Gastrocnemius medialis (tissue), 4 donors: ENCODE measurements at regions not wholly inside any gene's neighbourhood (a gene's known extent, or its start where the extent isn't known, plus 50 kb on each side); places are given as distances from the start of the nearest gene placed in this dataset.

Experiments used
- ATAC-seq, 2 donors: fragments of 150-250 bp; one replicate each; pipeline ENCODE4 v1.9.1; 2016
- DNase-seq, 2 donors: peaks; one replicate each; pipeline ENCODE4 v3.0.0-alpha.2; 2019
- H3K27ac ChIP-seq, 4 donors: fragments of 200-600 bp; sonication (generic); 1 replicate in 1 of 4; 2 replicates in 3 of 4; pipeline ENCODE4 v1.5.1; 2016 to 2018; ENCODE audit warnings: mild to moderate bottlenecking in 2 of 4, moderate library complexity in 1 of 4
- H3K27me3 ChIP-seq, 3 donors: fragments of 200-600 bp; sonication (generic) in 2 of 3; 1 replicate in 1 of 3; 2 replicates in 2 of 3; pipeline versions ENCODE4 v1.5.1 to v1.6.0; 2016 to 2019; ENCODE audit warnings: mild to moderate bottlenecking in 1 of 3, moderate library complexity in 1 of 3
- H3K36me3 ChIP-seq, 2 donors: fragments of 200-600 bp; sonication (generic) in 1 of 2; one replicate each; pipeline ENCODE4 v1.5.1; 2017 to 2018
- H3K4me1 ChIP-seq, 2 donors: fragments of 200-600 bp; sonication (generic) in 1 of 2; one replicate each; pipeline ENCODE4 v1.5.1; 2016 to 2017; ENCODE audit warnings: mild to moderate bottlenecking in 2 of 2
- H3K4me3 ChIP-seq, 4 donors: fragments of 200-600 bp; sonication (generic) in 3 of 4; 1 replicate in 1 of 4; 2 replicates in 3 of 4; pipeline ENCODE4 v1.5.1; 2016 to 2019; ENCODE audit warnings: mild to moderate bottlenecking in 2 of 4
- H3K9me3 ChIP-seq, 3 donors: fragments of 200-600 bp; sonication (generic) in 2 of 3; 1 replicate in 1 of 3; 2 replicates in 2 of 3; pipeline ENCODE4 v1.5.1; 2016 to 2019
- POLR2A ChIP-seq, 2 donors: fragments of 450-650 bp; IDR thresholded peaks; one replicate each; pipeline ENCODE4 v1.6.1; 2017; ENCODE audit warnings: antibody characterized with exemption in 2 of 2, mild to moderate bottlenecking in 2 of 2, moderate library complexity in 2 of 2
- in situ Hi-C, 4 donors: fragments of 200-750 bp; cut with MboI; loops; one replicate each; pipeline versions ENCODE4 v1.15.0 to v1.8.0; 2017; ENCODE audit warnings: low sequenced_read_pairs in 4 of 4
- intact Hi-C: fragments of 100-400 bp; cut with DNase I; formaldehyde crosslinking; loops from one replicate; pipeline ENCODE4 v1.15.1; 2023; ENCODE audit warnings: low total_unique reads
- TF ChIP-seq, protein P1 (sequence below), 5 experiments: fragments of 450-650 bp in 3 of 5; fragments of 200-600 bp in 2 of 5; sonication (generic) in 2 of 5; IDR thresholded peaks in 4 of 5; conservative IDR thresholded peaks in 1 of 5; 1 replicate in 4 of 5; 2 replicates in 1 of 5; pipeline ENCODE4 v1.5.1; 2016 to 2019; ENCODE audit warnings: antibody characterized with exemption in 5 of 5, mild to moderate bottlenecking in 3 of 5, moderate library complexity in 3 of 5

DNA sequence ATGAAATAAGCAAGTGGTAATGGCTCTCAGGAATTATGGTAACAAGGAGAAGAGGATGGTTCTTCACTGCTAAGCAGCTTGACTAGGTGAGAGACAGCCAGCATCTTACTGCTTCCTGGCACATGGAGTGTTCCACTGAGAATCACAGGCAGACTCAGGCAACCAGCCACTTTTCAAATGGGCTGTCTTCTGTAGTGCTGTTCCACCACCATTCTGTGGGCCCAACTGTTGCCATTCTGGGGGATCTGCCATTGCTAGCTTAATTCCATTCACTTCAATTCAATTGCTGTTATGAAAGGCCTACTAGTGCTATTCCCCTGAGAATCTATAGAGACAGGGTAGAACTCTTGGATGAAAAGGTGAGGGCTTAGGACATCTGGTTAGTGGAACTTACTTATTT lies 341.9 kb downstream of the KCNRG start:
- no peaks in the 10 kb centered on the region for H3K27me3 ChIP-seq
- no peaks in the 10 kb centered on the region for H3K9me3 ChIP-seq
- no peak for ATAC-seq
- H3K4me1 ChIP-seq = peaks cover 15% of the 10 kb centered on the region in 2 donors
- H3K4me3 ChIP-seq = no peak overlapping the region
- TF ChIP-seq, protein P1, sequence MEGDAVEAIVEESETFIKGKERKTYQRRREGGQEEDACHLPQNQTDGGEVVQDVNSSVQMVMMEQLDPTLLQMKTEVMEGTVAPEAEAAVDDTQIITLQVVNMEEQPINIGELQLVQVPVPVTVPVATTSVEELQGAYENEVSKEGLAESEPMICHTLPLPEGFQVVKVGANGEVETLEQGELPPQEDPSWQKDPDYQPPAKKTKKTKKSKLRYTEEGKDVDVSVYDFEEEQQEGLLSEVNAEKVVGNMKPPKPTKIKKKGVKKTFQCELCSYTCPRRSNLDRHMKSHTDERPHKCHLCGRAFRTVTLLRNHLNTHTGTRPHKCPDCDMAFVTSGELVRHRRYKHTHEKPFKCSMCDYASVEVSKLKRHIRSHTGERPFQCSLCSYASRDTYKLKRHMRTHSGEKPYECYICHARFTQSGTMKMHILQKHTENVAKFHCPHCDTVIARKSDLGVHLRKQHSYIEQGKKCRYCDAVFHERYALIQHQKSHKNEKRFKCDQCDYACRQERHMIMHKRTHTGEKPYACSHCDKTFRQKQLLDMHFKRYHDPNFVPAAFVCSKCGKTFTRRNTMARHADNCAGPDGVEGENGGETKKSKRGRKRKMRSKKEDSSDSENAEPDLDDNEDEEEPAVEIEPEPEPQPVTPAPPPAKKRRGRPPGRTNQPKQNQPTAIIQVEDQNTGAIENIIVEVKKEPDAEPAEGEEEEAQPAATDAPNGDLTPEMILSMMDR (IDR thresholded peaks at IDR 0.05 in 4 of 5, conservative IDR thresholded peaks at IDR 0.05 in 1 of 5) = no peak
- no peak for TF ChIP-seq POLR2A (IDR thresholded peaks at IDR 0.05)
- H3K36me3 ChIP-seq = no peaks in the 10 kb centered on the region
- in situ Hi-C loops = no loop called here
- no peak for DNase-seq
- no peak overlapping the region for H3K27ac ChIP-seq
- intact Hi-C loops = no loop called here

DNA sequence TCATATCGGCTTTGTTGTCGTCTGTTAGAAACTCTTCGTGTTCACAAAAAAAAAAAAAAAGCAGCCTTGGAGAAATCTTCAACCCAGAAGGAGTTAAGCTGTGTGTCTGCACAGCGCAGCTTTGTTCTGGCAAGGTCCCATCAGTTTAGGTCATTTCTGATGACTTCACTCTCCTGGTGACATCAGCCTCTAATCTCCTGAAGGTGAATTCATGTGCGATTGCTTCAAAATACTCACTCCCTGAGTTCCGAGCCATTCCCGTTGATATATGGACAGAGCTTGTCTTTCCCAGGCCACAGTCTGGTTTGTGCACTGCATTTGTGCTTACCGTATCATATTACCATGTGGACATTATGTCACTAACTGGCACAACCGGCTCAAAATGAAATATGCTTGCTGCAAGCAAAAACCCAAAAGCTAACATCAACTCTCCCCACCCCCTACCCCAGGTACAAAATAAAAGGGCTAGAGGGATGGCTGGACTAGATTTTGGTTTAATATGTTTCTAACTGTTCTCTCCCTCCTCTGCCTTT lies 342.4 kb downstream of the KCNRG start:
- ATAC-seq = peak; percentile 45 to 69
- Histone ChIP-seq H3K36me3 (no peaks in the 10 kb centered on the region), H3K27ac (peak overlapping the region in 3 of 4 donors; percentile 1 to 58 (median 7)), H3K4me3 (no peak overlapping the region), H3K27me3 (no peaks in the 10 kb centered on the region), H3K9me3 (no peaks in the 10 kb centered on the region), H3K4me1 (peaks cover 15% of the 10 kb centered on the region in 2 donors)
- intact Hi-C loops (no loop called here), in situ Hi-C loops (no loop called here)
- DNase-seq = no peak
- TF ChIP-seq, protein P1 (IDR thresholded peaks at IDR 0.05 in 4 of 5, conservative IDR thresholded peaks at IDR 0.05 in 1 of 5) = no peak

DNA sequence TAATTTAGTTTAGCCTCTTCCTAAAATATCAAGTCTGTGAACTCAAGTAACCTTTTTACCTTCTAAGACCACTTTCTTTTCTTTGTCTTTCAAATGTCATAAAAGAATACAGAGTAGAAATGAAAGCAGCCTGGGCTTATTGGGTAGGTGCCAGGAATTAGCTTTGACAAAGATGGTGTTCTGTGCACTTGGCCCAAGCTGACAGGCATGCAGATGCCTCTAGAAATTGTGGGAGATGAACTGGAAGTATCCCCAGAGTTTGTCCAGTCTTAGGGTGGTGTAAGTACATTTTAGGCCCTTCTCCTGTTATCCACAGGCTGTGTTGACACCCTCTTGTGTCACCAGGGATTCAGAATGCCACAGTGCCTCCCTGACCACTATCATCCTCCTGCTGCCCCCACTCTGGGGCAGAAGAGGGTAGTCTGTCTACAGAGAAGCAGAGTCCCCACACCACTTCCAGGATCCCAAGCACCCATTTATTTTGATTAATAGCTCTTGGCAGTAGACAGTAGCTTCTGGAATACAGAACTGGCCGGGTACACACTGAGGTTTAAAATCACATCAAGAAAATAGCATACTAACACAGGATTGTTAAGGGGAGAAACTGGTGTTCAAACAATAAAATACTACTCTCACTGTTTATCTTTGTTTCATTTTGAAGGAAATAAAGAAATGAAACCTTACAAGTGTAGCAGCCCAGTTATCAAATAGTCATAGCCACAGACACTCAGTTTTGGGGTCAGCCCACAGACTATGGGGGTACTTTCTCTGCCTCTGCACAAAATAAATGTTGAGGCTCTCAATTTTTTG lies 343.2 kb downstream of the KCNRG start:
- H3K27me3 ChIP-seq = no peaks in the 10 kb centered on the region
- ATAC-seq (no peak), DNase-seq (no peak)
- peak overlapping the region in 2 of 4 donors; percentile 7 to 8 for H3K27ac ChIP-seq
- H3K4me1 ChIP-seq = peaks cover 15% of the 10 kb centered on the region in 2 donors
- TF ChIP-seq POLR2A (IDR thresholded peaks at IDR 0.05) = no peak
- TF ChIP-seq, protein P1 (IDR thresholded peaks at IDR 0.05 in 4 of 5, conservative IDR thresholded peaks at IDR 0.05 in 1 of 5) = no peak
- H3K9me3 ChIP-seq = no peaks in the 10 kb centered on the region
- H3K4me3 ChIP-seq = no peak overlapping the region
- H3K36me3 ChIP-seq = no peaks in the 10 kb centered on the region
- in situ Hi-C loops (no loop called here), intact Hi-C loops (no loop called here)

DNA sequence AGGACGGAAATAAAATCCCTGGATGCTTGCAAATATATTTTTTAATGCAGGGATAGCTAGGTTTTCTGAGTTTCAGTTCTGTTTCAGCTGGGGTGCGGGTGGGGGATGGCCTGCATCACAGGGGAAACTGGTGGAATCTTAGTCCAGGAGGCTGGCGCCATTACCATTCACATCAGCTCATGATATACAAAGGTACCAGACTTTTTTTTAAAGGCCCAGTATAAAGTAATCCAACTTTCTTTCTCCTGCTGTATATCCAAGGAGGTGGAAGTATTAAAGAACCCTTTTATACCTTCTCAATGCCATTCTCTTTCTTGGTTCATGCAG lies 343.8 kb downstream of the KCNRG start:
- Histone ChIP-seq H3K27ac (no peak overlapping the region), H3K36me3 (no peaks in the 10 kb centered on the region)

More for the DNA sequence above, 343.8 kb downstream of the KCNRG start:
- TF ChIP-seq, protein P1 (IDR thresholded peaks at IDR 0.05 in 4 of 5, conservative IDR thresholded peaks at IDR 0.05 in 1 of 5) = no peak
- no peak for TF ChIP-seq POLR2A (IDR thresholded peaks at IDR 0.05)
- Histone ChIP-seq H3K27me3 (no peaks in the 10 kb centered on the region), H3K9me3 (no peaks in the 10 kb centered on the region), H3K4me1 (peaks cover 13 to 15% of the 10 kb centered on the region in 2 donors), H3K4me3 (no peak overlapping the region)
- no peak for DNase-seq
- in situ Hi-C loops (no loop called here), intact Hi-C loops (no loop called here)
- ATAC-seq = no peak
